ENCODE measurements at regions not wholly inside any gene's neighbourhood (a gene's known extent, or its start where the extent isn't known, plus 50 kb on each side); places are given as distances from the start of the nearest gene placed in this dataset.

DNA sequence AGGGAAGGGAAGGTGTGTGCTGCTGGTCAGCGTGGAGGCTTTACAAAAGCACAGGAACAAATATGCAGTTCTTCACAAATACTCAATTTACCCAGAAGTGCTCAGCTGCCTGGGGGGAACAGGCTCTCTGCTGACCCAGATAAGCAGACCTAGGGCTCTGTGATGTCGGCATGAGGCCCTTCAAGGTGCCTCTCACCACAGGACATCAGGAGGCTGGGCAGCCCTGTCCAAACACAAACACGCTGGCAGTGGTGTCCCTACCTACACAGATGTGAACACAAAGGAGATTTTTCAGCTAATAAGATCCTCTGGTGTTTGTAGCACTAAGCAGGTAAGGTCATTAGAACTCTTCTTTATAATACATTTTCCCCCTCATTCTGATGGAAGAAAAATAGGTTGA, 243.0 kb upstream of the PROX1 start:
- no peak for DNase-seq (ENCODE audit: low read depth)
- no peak overlapping the region for H3K4me3 ChIP-seq (ENCODE audit: low read depth, low read length)
- TF ChIP-seq, protein P1, sequence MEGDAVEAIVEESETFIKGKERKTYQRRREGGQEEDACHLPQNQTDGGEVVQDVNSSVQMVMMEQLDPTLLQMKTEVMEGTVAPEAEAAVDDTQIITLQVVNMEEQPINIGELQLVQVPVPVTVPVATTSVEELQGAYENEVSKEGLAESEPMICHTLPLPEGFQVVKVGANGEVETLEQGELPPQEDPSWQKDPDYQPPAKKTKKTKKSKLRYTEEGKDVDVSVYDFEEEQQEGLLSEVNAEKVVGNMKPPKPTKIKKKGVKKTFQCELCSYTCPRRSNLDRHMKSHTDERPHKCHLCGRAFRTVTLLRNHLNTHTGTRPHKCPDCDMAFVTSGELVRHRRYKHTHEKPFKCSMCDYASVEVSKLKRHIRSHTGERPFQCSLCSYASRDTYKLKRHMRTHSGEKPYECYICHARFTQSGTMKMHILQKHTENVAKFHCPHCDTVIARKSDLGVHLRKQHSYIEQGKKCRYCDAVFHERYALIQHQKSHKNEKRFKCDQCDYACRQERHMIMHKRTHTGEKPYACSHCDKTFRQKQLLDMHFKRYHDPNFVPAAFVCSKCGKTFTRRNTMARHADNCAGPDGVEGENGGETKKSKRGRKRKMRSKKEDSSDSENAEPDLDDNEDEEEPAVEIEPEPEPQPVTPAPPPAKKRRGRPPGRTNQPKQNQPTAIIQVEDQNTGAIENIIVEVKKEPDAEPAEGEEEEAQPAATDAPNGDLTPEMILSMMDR (IDR thresholded peaks at IDR 0.05; ENCODE audit: control insufficient read depth, extremely low read depth, insufficient read depth): no peak

GRCh38 chr1:213745451-213745850, 242.3 kb upstream of the PROX1 start:
- no peak for DNase-seq (ENCODE audit: low read depth)
- no peak overlapping the region for H3K4me3 ChIP-seq (ENCODE audit: low read depth, low read length)
- TF ChIP-seq, protein P1 (IDR thresholded peaks at IDR 0.05; ENCODE audit: control insufficient read depth, extremely low read depth, insufficient read depth): no peak

- TF ChIP-seq, protein P1 (IDR thresholded peaks at IDR 0.05; ENCODE audit: control insufficient read depth, extremely low read depth, insufficient read depth): no peak
- no peak overlapping the region for H3K4me3 ChIP-seq (ENCODE audit: low read depth, low read length)
- no peak for DNase-seq (ENCODE audit: low read depth)
These were observed 238.2 kb upstream of the PROX1 start for GRCh38 chr1:213749558-213749957.

DNA sequence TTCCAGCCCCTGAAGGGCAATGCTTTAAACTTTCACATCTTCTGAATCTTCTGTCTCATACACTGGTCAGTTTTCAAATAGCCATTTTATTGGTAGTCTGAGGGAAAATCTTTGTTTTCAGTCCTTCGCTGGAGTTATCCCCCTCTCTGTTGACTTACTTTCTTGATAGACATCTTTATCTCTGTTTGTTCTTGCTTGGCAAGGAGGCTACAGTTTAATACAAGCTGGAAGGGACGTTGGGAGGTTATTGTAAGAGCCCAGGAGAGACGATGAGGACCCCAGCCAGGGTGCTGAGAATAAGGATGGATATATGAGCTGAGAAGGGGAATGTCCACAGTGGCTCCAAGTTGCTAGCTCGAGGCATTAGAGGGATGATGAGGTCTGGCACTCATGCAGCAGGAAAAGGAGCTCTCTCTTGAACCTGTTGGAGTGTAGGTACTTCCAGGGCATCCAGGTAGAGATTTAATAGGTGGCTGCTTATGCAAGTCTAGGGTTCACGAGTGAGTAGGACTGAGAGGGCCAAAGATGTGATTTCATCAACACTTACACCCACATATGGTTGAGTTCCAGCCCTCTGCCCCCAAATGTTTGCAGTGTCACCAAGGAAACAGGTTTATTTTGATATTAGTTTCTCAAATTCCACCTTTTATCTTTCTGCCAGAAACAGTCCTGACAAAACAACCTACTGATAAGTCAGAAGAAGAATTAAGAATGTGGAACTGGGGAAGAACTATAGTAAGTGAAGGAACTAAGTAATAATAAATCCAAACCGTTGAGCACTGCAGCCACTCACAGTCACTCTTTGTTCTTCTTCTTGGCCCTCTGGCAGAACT, 237.3 kb upstream of the PROX1 start:
- TF ChIP-seq, protein P1 (IDR thresholded peaks at IDR 0.05; ENCODE audit: control insufficient read depth, extremely low read depth, insufficient read depth): no peak
- no peak for DNase-seq (ENCODE audit: low read depth)
- no peak overlapping the region for H3K4me3 ChIP-seq (ENCODE audit: low read depth, low read length)

DNA sequence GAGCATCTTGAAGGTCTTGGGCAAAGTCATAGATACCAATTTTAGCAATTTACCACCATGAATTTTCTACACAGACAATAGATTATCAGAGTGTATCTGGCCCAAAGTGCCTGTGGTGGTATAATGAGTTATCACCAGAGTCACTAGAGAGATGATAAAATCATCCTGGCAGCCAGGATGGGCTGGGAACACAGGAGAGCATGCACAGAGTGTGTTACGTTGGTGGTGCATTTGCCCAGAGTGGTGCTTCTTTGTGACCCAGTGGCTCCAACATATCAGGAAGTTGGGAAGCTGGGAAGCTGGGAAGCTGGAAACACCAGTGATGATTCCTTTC, 236.7 kb upstream of the PROX1 start:
- no peak overlapping the region for H3K4me3 ChIP-seq (ENCODE audit: low read depth, low read length)
- no peak for DNase-seq (ENCODE audit: low read depth)
- TF ChIP-seq, protein P1 (IDR thresholded peaks at IDR 0.05; ENCODE audit: control insufficient read depth, extremely low read depth, insufficient read depth): no peak

DNA sequence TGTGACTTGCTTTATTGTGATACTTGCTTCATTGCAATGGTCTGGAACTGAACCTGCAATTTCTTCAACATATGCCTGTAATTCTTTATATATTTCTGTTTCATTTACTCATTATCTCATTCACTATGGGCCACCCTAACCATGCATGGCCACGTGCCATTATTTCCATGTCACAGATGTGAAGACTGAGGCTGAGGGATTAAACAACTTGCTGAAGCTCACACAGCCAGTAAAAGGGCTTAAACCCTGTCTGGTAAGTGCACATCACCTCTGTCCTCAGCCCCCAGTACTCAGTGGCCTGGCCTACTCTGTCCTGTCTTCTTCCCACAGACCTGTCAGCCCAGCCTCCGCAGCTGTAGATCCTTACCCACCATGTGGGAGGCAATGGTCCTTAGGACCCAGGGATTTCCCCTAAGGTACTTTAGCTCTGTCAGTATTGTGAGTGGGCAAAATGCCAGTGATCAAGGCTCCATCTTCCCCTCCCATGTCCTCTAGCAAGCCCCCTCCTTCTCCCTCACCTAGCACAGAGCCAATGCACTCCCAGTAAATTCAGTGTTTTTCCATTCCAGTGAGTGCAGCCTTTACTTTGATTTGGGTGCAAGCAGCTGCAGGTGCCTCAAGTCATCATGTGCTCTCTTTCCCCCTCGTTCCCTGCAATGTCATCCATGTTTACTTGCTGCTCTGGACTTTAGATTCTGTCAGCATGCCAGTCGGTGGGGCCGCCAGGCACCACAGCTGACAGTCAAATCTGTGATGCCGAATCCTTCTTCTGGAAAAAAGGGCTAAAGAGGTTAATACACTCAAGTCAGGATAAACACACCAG, 228.2 kb upstream of the PROX1 start:
- no peak for DNase-seq (ENCODE audit: low read depth)

More for the DNA sequence above, 228.2 kb upstream of the PROX1 start:
- TF ChIP-seq, protein P1 (IDR thresholded peaks at IDR 0.05; ENCODE audit: control insufficient read depth, extremely low read depth, insufficient read depth): no peak
- H3K4me3 ChIP-seq (ENCODE audit: low read depth, low read length): no peak overlapping the region
